B cell (primary cell): ENCODE measurements at regions not wholly inside any gene's neighbourhood (a gene's known extent, or its start where the extent isn't known, plus 50 kb on each side); places are given as distances from the start of the nearest gene placed in this dataset.

Source experiments
- EZH2 ChIP-seq: IDR thresholded peaks from 2 replicates; pipeline ENCODE4 v1.6.1; 2012; ENCODE audit warnings: borderline replicate concordance, low read depth, mild to moderate bottlenecking, moderate library complexity, low read length; ENCODE audit not compliant: insufficient read depth, poor library complexity, severe bottlenecking
- TF ChIP-seq, protein P1 (sequence below): fragments of 200-600 bp; IDR thresholded peaks from one replicate; pipeline ENCODE4 v1.8.0; 2022; ENCODE audit warnings: antibody characterized with exemption, mild to moderate bottlenecking

DNA sequence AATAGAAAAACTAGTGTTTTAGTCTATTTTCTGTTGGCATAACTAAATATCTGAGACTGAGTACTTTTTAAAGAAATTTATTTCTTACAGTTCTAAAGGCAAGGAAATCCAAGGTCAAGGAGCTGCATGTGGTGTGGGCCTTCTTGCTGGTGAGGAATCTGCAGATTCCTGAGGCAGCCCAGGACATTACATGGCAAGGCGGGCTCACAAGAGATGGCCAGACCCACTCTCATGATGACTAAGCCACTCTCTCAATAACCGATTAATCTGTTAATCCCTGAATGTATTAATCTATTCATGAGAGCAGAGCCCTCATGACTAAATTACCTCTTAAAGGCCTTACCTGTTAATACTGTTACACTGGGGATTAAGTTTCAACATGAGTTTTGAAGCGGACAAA, 340.8 kb downstream of the GRXCR1 start:
- TF ChIP-seq, protein P1, sequence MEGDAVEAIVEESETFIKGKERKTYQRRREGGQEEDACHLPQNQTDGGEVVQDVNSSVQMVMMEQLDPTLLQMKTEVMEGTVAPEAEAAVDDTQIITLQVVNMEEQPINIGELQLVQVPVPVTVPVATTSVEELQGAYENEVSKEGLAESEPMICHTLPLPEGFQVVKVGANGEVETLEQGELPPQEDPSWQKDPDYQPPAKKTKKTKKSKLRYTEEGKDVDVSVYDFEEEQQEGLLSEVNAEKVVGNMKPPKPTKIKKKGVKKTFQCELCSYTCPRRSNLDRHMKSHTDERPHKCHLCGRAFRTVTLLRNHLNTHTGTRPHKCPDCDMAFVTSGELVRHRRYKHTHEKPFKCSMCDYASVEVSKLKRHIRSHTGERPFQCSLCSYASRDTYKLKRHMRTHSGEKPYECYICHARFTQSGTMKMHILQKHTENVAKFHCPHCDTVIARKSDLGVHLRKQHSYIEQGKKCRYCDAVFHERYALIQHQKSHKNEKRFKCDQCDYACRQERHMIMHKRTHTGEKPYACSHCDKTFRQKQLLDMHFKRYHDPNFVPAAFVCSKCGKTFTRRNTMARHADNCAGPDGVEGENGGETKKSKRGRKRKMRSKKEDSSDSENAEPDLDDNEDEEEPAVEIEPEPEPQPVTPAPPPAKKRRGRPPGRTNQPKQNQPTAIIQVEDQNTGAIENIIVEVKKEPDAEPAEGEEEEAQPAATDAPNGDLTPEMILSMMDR: no peak
- no peak for TF ChIP-seq EZH2
